ENCODE measurements at regions not wholly inside any gene's neighbourhood (a gene's known extent, or its start where the extent isn't known, plus 50 kb on each side); places are given as distances from the start of the nearest gene placed in this dataset.

DNA sequence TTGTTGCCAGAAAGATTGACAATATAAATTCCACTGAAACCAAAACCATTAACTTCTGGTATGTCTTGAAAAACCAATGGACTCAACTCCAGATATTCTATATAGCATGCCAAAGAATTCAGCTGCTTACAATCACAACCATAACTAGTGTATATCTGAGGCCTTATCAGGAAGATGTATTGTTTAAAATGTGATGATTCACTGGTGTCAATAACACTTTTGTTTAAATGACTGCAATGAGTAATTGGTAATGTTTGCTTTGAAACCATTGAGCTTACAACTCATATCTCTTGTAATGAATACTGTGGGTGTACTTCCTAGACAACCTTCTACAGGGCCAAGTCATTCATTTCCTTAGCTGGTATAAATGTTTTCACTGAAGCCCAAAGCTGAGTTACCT lies 727.9 kb upstream of the KCND2 start (continued):
- TF ChIP-seq, protein P1, sequence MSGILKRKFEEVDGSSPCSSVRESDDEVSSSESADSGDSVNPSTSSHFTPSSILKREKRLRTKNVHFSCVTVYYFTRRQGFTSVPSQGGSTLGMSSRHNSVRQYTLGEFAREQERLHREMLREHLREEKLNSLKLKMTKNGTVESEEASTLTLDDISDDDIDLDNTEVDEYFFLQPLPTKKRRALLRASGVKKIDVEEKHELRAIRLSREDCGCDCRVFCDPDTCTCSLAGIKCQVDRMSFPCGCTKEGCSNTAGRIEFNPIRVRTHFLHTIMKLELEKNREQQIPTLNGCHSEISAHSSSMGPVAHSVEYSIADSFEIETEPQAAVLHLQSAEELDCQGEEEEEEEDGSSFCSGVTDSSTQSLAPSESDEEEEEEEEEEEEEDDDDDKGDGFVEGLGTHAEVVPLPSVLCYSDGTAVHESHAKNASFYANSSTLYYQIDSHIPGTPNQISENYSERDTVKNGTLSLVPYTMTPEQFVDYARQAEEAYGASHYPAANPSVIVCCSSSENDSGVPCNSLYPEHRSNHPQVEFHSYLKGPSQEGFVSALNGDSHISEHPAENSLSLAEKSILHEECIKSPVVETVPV (CRISPR knock-in tag; IDR thresholded peaks at IDR 0.05): no peak

DNA sequence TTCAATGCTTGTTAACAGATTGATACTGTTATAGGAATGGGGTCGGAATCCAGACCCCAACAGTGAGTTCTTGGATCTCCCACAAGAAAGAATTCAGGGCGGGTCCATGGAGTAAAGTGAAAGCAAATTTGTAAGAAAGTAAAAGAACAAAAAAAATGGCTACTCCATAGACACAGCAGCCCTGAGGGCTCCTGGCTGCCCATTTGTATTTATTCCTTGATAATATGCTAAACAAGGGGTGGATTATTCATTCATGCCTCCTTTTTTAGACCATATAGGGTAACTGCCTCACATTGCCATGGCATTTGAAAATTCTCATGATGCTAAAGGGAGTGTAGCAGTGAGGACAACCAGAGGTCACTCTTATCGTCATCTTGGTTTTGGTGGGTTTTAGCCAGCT lies 717.2 kb upstream of the KCND2 start:
- ATAC-seq: no peak; the same call in 2 of the 3 replicates
- no peak for TF ChIP-seq TOX (CRISPR knock-in tag; IDR thresholded peaks at IDR 0.05; ENCODE audit: borderline replicate concordance)
- TF ChIP-seq, protein P1 (CRISPR knock-in tag; IDR thresholded peaks at IDR 0.05): no peak
- TF ChIP-seq, protein P2, sequence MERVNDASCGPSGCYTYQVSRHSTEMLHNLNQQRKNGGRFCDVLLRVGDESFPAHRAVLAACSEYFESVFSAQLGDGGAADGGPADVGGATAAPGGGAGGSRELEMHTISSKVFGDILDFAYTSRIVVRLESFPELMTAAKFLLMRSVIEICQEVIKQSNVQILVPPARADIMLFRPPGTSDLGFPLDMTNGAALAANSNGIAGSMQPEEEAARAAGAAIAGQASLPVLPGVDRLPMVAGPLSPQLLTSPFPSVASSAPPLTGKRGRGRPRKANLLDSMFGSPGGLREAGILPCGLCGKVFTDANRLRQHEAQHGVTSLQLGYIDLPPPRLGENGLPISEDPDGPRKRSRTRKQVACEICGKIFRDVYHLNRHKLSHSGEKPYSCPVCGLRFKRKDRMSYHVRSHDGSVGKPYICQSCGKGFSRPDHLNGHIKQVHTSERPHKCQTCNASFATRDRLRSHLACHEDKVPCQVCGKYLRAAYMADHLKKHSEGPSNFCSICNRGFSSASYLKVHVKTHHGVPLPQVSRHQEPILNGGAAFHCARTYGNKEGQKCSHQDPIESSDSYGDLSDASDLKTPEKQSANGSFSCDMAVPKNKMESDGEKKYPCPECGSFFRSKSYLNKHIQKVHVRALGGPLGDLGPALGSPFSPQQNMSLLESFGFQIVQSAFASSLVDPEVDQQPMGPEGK (CRISPR knock-in tag; IDR thresholded peaks at IDR 0.05; ENCODE audit: borderline replicate concordance): no peak
- TF ChIP-seq, protein P3, sequence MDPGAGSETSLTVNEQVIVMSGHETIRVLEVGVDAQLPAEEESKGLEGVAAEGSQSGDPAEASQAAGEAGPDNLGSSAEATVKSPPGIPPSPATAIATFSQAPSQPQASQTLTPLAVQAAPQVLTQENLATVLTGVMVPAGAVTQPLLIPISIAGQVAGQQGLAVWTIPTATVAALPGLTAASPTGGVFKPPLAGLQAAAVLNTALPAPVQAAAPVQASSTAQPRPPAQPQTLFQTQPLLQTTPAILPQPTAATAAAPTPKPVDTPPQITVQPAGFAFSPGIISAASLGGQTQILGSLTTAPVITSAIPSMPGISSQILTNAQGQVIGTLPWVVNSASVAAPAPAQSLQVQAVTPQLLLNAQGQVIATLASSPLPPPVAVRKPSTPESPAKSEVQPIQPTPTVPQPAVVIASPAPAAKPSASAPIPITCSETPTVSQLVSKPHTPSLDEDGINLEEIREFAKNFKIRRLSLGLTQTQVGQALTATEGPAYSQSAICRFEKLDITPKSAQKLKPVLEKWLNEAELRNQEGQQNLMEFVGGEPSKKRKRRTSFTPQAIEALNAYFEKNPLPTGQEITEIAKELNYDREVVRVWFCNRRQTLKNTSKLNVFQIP (CRISPR knock-in tag; IDR thresholded peaks at IDR 0.05; ENCODE audit: borderline replicate concordance, low read depth): no peak
- no peak for TF ChIP-seq TCF4 (CRISPR knock-in tag; IDR thresholded peaks at IDR 0.05; ENCODE audit: borderline replicate concordance)

DNA sequence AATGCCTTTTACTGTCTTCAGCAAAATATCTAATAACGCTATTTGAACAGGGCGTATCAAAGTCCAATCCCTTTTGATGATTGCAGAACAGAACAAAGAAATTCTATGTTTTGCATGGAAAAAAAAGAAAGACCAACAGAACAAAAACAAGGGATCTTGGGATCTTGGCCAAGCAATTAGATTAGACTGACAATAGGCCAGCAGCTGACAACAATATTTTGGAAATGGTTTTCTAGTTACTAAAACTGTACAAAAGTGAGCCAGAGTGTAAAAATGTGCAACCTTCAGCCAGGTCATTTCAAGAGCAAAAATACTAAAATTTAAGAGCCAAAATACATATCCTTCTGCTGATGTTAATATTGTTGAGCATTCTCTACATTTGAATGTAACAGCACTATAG lies 716.5 kb upstream of the KCND2 start:
- ATAC-seq: no peak

DNA sequence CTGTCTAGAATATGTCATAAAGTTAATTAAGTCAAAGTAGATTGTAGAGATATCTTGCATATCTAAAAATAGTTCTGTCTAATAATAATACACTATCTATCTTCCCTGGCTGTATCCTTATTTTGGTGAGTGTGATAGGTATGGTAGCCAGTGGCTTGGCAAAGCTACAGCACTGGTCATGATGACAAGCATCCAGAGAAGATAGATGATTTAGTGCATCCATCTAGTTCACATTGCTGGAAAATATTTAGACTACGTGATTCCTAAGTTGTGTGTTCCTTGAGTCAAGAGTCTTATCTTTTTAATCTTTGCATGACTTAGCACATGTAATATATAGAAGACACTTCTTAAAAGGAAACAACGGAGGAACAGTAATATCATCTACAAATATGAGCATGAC lies 711.2 kb upstream of the KCND2 start:
- ATAC-seq: no peak
- TF ChIP-seq BACH2 (CRISPR knock-in tag; IDR thresholded peaks at IDR 0.05; ENCODE audit: borderline replicate concordance) (no peak), ZFP30 (CRISPR knock-in tag; IDR thresholded peaks at IDR 0.05) (no peak), TCF4 (CRISPR knock-in tag; IDR thresholded peaks at IDR 0.05; ENCODE audit: borderline replicate concordance) (no peak), ZFP3 (CRISPR knock-in tag; IDR thresholded peaks at IDR 0.05) (no peak), OSR1 (CRISPR knock-in tag; IDR thresholded peaks at IDR 0.05) (no peak)

More for the DNA sequence above, 716.5 kb upstream of the KCND2 start:
- no peak for TF ChIP-seq TOX (CRISPR knock-in tag; IDR thresholded peaks at IDR 0.05; ENCODE audit: borderline replicate concordance)
- no peak for TF ChIP-seq ZFP3 (CRISPR knock-in tag; IDR thresholded peaks at IDR 0.05)
- TF ChIP-seq, protein P2 (CRISPR knock-in tag; IDR thresholded peaks at IDR 0.05; ENCODE audit: borderline replicate concordance): no peak
- TF ChIP-seq TCF4 (CRISPR knock-in tag; IDR thresholded peaks at IDR 0.05; ENCODE audit: borderline replicate concordance): no peak
- TF ChIP-seq PPARA (CRISPR knock-in tag; IDR thresholded peaks at IDR 0.05; ENCODE audit: borderline replicate concordance): no peak
- no peak for TF ChIP-seq ZNF565 (CRISPR knock-in tag; conservative IDR thresholded peaks at IDR 0.05; ENCODE audit: low read depth)
- no peak for TF ChIP-seq OSR1 (CRISPR knock-in tag; IDR thresholded peaks at IDR 0.05)
- TF ChIP-seq GLIS3 (CRISPR knock-in tag; IDR thresholded peaks at IDR 0.05): no peak
- TF ChIP-seq ARNTL (CRISPR knock-in tag; IDR thresholded peaks at IDR 0.05; ENCODE audit: borderline replicate concordance, low read depth): no peak
- TF ChIP-seq ISL1 (CRISPR knock-in tag; IDR thresholded peaks at IDR 0.05): no peak
- no peak for TF ChIP-seq CSDC2 (CRISPR knock-in tag; IDR thresholded peaks at IDR 0.05)
- no peak for TF ChIP-seq RARB (CRISPR knock-in tag; IDR thresholded peaks at IDR 0.05)

DNA sequence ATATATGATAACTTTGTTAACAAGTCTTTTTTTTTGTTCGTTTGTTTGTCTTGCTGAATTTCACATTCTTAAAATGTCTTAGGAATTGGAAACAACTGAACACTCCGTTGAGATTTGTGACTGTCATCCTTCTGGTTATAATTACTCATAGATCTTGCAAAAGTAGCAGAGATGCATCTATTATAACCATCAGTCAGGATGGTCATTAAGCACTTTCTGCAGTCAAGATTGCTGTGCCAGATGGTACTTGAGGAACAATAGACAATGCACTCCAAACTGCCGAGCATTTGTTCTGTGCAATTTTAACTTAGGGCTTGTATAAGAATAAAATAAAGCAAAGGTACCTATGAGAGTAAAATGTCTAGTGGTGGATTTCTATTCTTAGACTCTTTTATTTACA lies 710.1 kb upstream of the KCND2 start:
- no peak for ATAC-seq
- no peak for TF ChIP-seq RARB (CRISPR knock-in tag; IDR thresholded peaks at IDR 0.05)
- TF ChIP-seq TOX (CRISPR knock-in tag; IDR thresholded peaks at IDR 0.05; ENCODE audit: borderline replicate concordance): no peak
- no peak for TF ChIP-seq ZNF70 (CRISPR knock-in tag; IDR thresholded peaks at IDR 0.05)
- TF ChIP-seq, protein P2 (CRISPR knock-in tag; IDR thresholded peaks at IDR 0.05; ENCODE audit: borderline replicate concordance): no peak
- TF ChIP-seq, protein P1 (CRISPR knock-in tag; IDR thresholded peaks at IDR 0.05): no peak
- TF ChIP-seq ZFP3 (CRISPR knock-in tag; IDR thresholded peaks at IDR 0.05): no peak
- TF ChIP-seq, protein P4, sequence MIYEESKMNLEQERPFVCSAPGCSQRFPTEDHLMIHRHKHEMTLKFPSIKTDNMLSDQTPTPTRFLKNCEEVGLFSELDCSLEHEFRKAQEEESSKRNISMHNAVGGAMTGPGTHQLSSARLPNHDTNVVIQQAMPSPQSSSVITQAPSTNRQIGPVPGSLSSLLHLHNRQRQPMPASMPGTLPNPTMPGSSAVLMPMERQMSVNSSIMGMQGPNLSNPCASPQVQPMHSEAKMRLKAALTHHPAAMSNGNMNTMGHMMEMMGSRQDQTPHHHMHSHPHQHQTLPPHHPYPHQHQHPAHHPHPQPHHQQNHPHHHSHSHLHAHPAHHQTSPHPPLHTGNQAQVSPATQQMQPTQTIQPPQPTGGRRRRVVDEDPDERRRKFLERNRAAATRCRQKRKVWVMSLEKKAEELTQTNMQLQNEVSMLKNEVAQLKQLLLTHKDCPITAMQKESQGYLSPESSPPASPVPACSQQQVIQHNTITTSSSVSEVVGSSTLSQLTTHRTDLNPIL (CRISPR knock-in tag; IDR thresholded peaks at IDR 0.05; ENCODE audit: low read depth): no peak
- TF ChIP-seq ZC3H10 (CRISPR knock-in tag; IDR thresholded peaks at IDR 0.05): no peak

Measured in SK-N-SH treated with all-trans-retinoic acid at 6 μM for 48 hours (cell line).